ENCODE measurements at regions not wholly inside any gene's neighbourhood (a gene's known extent, or its start where the extent isn't known, plus 50 kb on each side); places are given as distances from the start of the nearest gene placed in this dataset.

- no peak overlapping the region for H3K4me3 ChIP-seq (replicated peaks; ENCODE audit: low read depth, low read length)
- DNase-seq (ENCODE audit: low read depth): no peak
- no peak for TF ChIP-seq CTCF (IDR thresholded peaks at IDR 0.05; ENCODE audit: low read length, missing control alignments)
Observed at GRCh38 chr6:133683308-133683580, 205.7 kb upstream of the TCF21 start.

GRCh38 chr6:133683606-133684005 is 205.3 kb upstream of the TCF21 start:
- TF ChIP-seq CTCF (IDR thresholded peaks at IDR 0.05; ENCODE audit: low read length, missing control alignments): no peak
- H3K4me3 ChIP-seq (replicated peaks; ENCODE audit: low read depth, low read length): no peak overlapping the region
- no peak for DNase-seq (ENCODE audit: low read depth)

- DNase-seq (ENCODE audit: low read depth): no peak
- no peak for TF ChIP-seq CTCF (IDR thresholded peaks at IDR 0.05; ENCODE audit: low read length, missing control alignments)
Observed at GRCh38 chr6:133688705-133689492, 200.0 kb upstream of the TCF21 start.

GRCh38 chr6:133689863-133690262 is 199.1 kb upstream of the TCF21 start:
- no peak for DNase-seq (ENCODE audit: low read depth)
- TF ChIP-seq CTCF (IDR thresholded peaks at IDR 0.05; ENCODE audit: low read length, missing control alignments): no peak
- no peak overlapping the region for H3K4me3 ChIP-seq (replicated peaks; ENCODE audit: low read depth, low read length)

More at GRCh38 chr6:133688705-133689492, 200.0 kb upstream of the TCF21 start:
- H3K4me3 ChIP-seq (replicated peaks; ENCODE audit: low read depth, low read length): no peak overlapping the region

GRCh38 chr6:133693565-133693964 is 195.3 kb upstream of the TCF21 start:
- TF ChIP-seq CTCF (IDR thresholded peaks at IDR 0.05; ENCODE audit: low read length, missing control alignments): no peak

GRCh38 chr6:133697185-133697584 is 191.7 kb upstream of the TCF21 start:
- DNase-seq (ENCODE audit: low read depth): no peak
- TF ChIP-seq CTCF (IDR thresholded peaks at IDR 0.05; ENCODE audit: low read length, missing control alignments): no peak
- no peak overlapping the region for H3K4me3 ChIP-seq (replicated peaks; ENCODE audit: low read depth, low read length)

More at GRCh38 chr6:133693565-133693964, 195.3 kb upstream of the TCF21 start:
- no peak for DNase-seq (ENCODE audit: low read depth)
- no peak overlapping the region for H3K4me3 ChIP-seq (replicated peaks; ENCODE audit: low read depth, low read length)

- H3K4me3 ChIP-seq (replicated peaks; ENCODE audit: low read depth, low read length): no peak overlapping the region
- DNase-seq (ENCODE audit: low read depth): no peak
- TF ChIP-seq CTCF (IDR thresholded peaks at IDR 0.05; ENCODE audit: low read length, missing control alignments): no peak
Observed at GRCh38 chr6:133697666-133698065, 191.2 kb upstream of the TCF21 start.

All from fibroblast of pulmonary artery (primary cell).